SW480 (cell line): ENCODE measurements at regions not wholly inside any gene's neighbourhood (a gene's known extent, or its start where the extent isn't known, plus 50 kb on each side); places are given as distances from the start of the nearest gene placed in this dataset.

Experiments used
- DNase-seq: peaks from one replicate; pipeline ENCODE4 v3.0.0-alpha.2; 2016; ENCODE audit warnings: low spot score

DNA sequence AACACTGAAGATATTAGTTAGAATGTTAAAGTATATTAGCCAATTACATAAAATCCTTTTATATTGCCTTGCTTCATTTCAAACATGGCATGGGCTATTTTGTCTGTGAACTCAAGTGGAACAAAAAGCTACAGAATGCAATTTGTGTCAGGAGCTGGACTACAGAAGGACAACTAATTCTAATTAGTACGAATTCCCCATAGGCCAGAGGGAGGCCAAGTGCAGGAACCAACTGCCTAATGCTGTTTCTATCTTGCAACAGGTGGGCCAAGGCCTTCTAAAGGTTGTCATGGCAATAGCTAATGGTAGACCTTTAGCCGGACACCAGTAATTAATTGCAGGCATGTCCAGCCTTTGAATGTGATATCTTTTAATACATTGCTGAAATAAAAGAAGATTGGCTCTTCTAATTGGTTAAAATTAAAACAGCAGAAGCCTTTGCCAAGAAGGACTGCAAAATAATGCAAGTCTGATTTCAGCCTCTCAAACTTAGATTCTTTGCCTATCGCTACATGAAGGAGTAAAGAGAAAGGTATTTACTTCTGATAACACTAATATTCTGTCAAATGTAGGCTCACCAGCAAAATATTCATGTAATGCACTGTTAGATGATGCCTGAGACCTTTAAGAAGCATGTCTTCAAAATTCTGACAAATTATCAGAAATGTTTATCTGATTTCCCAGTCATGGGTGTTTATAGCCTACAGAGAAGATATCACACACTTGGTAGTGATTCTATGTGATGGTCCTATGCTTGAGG is 232.1 kb downstream of the LMO4 start:
- DNase-seq: no peak

DNA sequence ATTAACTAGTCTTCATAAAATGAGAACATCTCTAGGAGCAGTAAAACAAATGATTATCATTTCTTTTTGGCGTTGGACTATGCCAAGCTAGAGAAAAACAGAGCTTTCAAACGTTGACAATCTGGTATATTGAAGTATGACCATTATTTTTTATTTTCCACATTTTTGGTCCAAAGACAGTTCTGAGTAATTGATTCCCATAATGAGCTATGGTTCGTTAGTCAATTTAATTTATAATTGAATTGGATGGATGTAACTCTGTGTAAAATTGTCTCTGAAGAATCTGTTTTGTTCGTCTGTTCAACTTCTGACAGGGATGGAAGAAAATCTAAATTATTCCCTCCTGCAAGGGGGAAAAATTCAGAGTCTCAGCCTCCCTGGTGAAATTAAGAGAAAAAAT is 234.5 kb downstream of the LMO4 start:
- DNase-seq: no peak

DNA sequence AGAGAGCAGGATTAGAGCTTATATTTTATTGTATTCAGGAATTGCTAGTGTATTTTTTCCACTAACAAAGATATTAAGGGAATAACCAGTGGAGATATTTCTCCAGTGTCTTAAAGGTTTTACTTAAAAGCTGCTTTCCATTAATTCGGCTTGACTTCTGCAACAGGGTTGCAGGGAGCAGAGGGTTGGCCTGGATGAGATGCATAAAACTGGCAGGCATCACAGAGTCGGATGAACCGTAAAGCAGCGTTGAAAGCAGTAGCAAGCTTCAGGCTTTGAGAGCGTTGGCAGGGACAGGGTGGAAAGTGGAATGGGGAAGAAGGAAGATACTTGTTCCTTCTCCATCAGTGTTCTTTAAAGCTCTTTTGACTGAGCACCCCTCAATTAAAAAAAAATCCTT is 237.2 kb downstream of the LMO4 start:
- DNase-seq: no peak

DNA sequence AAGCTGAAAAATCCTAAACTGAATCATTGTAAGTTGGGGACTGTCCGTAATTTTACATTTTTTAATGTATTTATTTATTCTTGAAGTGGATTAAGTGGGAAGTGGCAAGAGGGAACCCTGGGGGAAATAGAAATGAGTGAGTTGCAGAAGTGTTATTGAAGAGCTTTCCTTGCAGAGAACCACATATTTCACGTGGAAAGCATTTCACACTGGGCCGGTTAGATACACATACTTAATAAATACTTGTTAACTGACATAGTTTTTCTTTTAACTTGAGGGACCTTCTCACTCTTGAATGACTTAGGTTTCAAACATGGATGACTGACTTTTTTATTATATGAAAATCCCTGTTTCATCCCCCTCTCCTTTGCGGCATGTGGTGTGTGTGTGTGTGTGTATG is 239.3 kb downstream of the LMO4 start:
- DNase-seq: no peak

DNA sequence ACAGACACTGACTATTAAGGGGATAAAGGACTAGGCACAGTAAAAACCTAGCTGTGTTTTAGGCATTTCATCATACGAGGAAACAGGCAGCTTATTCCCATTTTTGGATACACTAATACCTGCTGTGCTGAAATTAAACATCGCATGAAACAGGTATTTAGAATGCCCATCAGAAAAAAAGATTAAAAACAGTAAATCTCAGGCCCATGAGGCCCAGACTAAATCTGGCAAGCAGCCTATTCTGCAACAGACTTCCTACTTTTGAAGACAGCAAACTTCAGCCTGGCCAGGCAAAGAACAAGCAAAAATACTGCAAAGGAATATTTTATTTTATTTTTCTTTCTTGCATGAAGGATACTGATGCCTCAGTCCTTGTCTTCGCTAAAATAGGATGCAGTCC is 240.2 kb downstream of the LMO4 start:
- no peak for DNase-seq

DNA sequence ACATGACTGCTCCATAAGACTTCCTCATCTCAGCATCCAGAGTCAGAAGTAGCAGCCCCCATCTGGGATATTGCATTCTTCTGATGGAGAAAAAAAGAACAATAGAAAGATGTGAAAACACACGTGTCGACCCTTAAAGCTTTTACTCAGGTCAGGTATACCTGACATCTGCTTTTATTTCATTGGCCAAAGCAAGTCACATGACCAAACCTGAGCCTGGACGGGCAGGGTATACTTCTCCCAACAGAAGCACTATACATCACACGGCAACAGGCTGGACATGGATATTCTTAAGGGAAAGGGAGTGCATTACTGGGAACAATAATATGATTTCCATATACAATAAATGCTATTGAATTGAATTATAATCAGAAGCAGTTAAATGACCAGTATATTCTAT is 243.3 kb downstream of the LMO4 start:
- DNase-seq: no peak

DNA sequence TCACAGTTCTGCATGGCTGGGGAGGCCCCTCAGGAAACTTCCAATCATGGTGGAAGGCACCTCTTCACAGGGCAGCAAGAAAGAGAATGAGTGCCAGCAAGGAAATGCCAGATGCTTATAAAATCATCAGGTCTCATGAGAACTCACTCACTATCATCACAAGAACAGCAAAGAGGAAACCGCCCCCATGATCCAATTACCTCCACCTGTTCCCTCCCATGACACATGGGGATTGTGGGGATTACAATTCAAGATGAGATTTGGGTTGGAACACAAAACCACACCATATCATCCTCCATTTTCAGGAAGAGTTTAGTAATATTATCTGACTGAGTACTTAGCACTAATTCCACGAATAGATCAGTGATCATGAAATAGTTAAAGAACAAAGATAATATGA is 244.2 kb downstream of the LMO4 start:
- DNase-seq: no peak

DNA sequence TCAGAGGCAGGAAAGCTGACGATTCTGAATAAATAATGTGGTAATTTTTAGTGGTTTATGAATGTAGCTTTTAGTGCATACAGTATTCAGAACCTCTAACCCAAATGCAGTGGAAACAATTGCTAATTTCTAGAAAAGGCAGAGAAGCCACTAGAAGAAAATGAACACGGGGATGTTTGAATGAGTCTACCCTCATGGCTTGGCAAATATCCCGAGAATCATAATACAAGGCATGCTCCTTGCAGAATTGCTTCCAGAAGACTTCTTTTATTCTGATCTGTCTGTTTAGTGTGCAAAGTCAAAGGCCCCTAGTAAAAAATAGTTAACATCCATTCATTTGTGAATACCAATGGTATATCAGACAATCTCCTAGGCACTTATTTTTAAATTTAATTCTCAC is 246.8 kb downstream of the LMO4 start:
- DNase-seq: no peak

DNA sequence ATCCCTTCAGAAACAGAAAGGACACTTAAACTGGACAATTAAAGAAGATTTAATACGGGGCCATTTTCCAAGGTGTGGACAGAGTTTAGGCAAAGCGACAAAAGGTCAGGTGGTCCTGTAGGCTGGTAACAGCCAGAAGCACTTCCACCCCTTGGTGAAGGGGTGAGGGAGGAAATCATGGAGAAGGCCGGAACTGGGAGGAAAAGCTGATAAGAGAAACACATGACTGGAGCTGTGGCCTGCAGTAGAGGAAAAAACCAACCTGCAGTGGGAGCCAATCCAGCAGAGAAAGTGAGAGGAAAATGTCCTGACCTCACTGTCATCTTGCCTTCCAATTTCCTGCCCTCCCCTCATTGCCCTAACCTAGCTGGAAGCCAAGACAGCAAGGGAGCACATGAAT is 249.8 kb downstream of the LMO4 start:
- DNase-seq: no peak

DNA sequence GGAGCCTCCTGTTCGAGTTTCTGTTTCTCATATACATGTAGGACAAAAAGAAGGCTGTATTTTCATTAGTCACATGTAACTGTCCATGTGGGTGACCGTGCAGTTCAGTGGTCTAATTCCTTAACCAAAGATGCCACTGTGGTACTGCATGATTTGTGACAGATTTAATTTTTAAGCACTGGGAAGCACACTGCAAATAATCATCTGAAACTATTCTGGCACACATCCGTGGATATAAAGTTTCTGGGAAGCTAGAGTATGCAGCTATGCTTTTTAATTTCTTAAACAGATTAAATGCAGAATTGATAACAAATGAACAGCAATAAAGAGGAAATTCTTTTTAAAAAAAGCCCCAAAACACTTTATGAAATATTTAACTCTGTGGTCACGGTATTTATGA is 254.8 kb downstream of the LMO4 start:
- no peak for DNase-seq

DNA sequence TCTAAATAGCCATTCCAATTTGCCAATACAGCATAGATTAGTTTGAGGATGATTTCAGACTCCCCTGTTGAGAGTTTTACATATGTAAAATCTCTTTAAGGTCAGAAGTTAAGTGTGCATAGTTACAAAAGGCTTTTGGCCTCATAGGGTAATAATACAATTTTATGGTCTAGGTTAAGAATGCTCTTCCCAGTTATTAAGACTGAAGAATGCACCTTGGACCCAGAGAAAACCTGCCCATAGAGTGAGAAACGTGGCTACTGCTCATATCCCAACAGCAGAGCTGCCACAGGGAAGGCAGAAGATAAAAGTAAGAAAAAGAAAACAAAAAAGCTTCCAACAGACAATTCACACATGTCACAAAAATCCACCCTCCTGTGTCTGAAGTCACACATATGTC is 255.9 kb downstream of the LMO4 start:
- DNase-seq: no peak

DNA sequence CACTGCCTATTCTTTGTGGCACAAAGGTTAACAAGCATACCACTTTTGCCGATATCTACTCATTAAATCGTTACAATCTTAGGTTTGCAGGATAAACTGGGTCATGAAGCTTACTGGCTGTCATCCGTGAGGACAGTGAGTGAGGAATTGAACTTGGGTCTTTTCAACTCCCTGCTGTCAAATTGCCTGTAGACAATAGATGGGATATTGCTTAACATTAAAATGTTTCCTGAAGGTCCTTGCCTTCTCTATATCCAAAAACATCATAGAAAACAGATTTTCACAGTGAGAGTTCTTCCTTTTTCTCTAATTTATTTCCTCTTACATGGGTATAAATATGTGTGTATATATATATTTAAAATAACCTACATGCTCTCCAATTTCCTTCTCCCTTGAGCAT is 257.8 kb downstream of the LMO4 start:
- DNase-seq: no peak

DNA sequence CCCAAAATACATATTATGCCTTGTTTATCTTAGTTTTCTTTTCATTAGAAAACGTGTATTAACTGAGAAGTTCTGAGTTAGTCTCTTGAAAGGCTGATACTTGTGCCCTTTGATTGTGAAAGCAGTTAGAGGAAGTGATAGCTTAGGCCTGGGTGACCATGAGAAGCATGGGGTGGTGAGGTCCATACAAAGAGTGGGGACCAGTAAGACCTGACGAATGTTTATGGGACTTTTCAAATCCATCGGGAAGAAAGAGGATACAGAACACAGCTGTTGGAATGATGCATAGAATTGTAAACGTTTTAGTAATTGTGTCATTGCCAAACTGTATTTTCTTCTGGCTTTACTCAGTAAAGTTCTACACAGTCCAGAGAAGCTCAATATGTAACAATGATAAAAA is 259.8 kb downstream of the LMO4 start:
- DNase-seq: no peak

DNA sequence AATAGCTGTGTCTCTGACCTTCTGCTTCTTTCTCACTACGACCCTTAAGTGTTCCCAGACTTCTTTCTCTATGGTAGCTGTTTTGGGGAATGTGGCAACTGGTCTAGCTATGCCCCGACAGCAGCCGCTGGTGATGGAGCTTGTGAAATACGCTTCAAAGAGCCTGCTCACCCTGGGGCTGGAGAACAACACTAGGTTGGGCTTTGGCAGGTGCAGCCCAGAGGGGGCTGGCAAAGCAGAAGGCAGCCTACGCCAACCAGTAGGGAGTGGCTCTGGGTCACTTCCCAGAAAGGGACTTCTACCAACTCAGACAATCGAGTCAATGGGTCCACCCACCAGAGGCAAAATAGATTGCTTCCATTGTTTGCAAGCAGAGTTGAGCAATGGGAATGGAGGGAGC is 262.8 kb downstream of the LMO4 start:
- DNase-seq: no peak

DNA sequence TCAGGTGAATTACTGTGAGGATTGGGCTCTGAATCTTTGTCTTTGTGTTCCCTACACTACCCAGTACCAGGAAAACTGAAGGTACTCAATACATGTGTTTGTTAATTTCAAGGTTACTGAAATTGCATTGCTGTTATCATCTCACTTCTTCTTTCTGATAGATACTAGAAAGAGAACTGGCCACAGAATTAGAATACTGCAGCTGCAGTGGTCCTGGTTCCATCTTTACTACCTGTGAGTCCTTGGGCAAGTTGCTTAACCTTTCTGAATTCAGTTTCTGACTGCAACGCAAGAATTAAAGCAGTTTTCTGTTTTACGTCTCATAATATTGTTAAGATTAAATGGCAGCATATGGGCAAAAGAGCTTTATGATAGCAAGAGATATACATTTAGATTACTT is 263.5 kb downstream of the LMO4 start:
- no peak for DNase-seq

DNA sequence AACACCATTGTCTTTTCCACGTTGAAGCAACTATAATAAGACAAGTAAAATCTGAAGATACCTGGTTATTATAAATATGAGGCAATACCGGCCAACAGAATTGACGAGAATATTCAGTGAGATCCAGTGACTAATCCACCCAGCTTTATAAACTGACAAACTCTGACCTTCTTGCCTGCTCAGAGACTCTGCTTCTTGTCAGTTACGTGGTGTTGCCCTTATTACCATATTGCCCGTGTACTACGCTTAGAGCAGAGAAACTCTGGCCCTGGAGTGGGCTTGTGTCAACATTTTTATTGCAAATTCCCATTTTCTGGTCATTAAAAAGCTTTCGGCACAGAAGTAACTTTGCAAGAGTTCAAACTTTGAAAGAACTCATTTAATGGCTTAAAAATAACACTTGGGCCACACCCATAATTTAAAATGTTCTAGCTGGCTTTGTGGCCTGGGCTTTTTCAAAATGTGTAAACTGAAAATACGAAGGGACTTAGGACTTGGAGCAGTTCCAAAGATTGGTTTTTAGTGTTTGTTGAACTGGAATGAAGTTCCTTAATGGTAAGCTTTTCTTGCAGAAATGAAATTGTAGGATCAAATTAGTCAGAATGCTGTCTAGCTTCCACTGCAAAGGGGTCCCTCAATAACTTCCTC is 266.2 kb downstream of the LMO4 start:
- no peak for DNase-seq

DNA sequence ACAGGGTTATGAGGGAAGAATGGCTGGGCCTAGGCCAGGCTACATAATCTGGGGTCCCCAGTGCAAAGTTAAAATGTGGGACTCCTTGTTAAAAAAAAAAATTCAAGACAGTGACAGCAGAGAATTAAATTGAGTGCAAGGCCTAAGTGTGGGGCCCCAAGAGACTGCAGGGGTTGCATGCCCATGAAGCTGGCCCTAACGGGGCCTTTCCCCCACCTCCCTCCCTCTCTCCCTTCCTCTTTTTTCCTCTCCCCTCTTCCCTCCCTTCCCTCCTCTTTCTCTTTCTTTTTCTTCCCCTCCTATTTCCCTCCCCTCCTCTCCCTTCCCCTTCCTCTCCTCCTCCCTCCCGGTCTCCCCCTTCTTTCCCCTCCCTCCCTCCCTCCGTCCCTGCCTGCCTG is 266.7 kb downstream of the LMO4 start:
- no peak for DNase-seq

DNA sequence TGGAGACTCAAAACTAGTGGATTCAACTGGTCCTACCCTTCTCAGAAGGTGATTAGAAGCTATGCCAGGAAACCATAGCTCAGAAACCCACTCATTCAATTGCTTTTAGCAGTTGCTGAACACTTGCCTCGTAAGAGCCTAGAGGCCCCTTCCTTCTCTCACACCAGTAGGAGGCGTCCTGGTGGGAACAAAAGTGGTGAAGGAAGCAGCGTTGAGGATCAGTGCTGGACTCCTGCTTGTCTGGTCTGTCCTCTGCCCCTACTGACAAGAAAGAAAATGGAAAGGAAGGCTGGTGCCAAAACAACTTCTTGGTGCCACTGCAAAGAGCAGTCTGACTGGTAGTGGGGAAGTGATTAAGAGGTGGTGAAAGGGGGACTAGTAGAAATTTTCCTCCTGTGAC is 269.7 kb downstream of the LMO4 start:
- no peak for DNase-seq

DNA sequence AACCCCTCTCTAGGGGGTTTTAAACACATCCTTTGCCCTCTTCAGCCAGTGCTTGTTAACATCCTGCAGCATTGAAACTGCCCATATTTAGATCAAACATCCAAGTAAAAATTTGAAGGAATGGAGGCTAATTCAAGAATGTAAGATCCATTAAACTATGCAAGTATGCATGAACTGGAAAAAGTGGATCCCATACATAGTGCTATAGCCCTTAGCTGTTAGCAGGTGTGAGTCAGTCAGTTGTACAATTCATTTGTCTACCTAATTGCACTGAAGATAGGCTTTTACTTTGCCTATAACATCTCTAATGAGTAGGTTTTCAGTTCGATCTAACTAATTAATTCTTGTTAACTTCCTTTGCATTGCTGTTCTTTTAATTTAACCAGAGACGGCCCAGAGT is 270.9 kb downstream of the LMO4 start:
- DNase-seq: no peak

DNA sequence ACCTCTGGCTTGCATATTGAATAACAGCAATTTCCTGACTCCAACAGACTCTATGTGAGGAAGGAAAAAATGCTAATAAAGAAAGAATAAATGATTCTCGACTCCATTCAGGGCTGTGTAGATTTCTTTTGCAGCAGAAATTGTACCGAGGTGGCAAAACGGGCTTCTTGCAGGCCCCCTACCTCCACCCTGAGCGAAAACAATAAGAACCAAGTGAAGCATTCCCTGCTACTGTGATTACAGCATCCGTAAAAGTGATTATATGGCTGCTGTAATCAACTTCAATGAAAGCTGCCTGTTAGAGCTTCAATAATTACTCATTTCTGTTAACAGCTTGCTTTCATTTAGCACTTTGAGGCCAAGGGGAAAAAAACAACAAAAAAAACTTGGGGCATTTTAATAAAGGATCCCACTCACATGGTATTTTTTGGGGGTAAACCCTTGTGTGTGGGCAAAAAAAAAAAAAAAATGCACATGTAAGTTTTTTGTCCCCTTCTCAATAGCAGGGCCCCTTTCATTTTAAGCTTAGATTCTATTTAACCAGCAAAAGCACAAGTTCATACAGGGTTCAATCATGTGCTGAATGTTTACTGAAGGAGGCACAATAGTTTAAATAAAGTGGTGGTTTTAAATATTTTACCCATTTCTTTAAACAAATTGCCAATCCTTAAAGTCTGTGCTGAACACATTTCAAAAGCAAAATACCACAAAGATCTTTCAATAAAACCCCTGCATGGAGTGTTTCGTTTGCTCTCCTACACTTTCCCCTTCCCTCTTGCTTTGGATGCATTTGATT is 271.6 kb downstream of the LMO4 start:
- DNase-seq: no peak

DNA sequence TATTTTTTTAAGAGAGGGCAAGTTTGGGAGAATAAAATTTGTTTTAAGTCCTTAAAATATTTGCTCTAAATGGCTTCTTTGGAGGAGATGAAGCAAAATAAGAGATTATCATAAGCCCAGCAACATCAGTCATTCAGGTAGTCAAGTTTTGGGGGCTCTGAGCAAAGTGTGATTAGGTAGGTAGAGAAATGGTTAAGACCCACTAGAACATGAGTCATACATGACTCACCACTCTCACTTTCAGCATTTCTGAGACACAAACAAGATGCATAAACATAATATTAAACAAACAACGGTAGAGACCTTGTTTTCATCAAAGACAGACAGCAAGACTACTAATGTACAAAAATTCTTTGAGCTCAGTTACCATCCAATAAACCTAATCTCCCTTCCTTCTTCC is 272.2 kb downstream of the LMO4 start:
- peak; percentile 18 for DNase-seq

DNA sequence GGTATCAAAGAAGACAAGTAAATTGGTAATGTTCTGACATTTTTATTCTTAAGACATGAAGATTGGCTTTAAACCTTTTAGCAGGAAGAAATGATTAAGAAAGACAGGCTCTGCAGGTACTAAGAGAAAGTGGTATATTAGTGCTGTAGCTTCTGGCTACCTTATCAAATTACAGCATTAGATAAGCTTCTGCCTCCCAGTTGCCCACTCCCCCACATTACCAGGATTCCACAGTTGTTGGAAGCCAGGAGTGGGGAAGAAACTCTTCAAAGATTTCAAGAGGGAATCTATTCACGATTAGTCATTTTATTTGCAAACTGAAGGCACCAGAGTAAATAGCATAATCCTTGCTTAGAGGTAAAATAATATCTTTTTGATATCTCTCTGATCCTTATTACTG is 274.9 kb downstream of the LMO4 start:
- no peak for DNase-seq

DNA sequence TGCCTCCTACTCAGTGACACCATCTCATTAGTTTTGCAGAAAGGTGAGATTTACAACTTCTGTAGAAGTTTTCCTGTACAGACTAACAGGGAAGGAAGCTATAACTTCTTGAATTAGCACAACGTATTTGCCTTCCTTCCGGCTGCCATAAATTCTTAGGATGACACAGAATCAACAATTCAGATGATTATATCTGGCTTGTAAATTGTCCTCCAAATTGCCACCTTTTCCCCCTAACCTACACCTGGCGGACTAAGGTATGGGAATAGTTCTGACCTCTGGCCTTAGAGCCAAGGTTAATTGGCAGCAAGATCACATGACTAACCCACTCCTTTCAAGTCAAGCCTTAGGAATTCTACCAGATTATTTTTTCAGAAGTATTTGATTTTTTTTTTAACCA is 284.3 kb downstream of the LMO4 start:
- no peak for DNase-seq
